Cardiac muscle cell (in vitro differentiated cells and primary cell): ENCODE measurements at regions not wholly inside any gene's neighbourhood (a gene's known extent, or its start where the extent isn't known, plus 50 kb on each side); places are given as distances from the start of the nearest gene placed in this dataset.
"Not testable (repeated sequence)": the region's sequence is repeated elsewhere in the genome, so short reads cannot be mapped to it uniquely, and the experiment has no call there.

Experiments
- DNase-seq, 2 donors: peaks; one replicate each; pipeline versions ENCODE4 v3.0.0 to v3.0.0-alpha.2; 2010 to 2017; ENCODE audit warnings: low read depth in 1 of 2, low spot score in 1 of 2
- H3K27ac ChIP-seq: fragments of 200-600 bp; sonication (generic); 2 replicates; pipeline ENCODE4 v1.5.1; 2016
- H3K27me3 ChIP-seq: fragments of 200-600 bp; sonication (generic); 2 replicates; pipeline ENCODE4 v1.6.0; 2016; ENCODE audit warnings: control low read depth
- H3K36me3 ChIP-seq: fragments of 200-600 bp; sonication (generic); 2 replicates; pipeline ENCODE4 v1.5.1; 2016; ENCODE audit warnings: control low read depth
- H3K4me1 ChIP-seq: fragments of 200-600 bp; sonication (generic); 2 replicates; pipeline ENCODE4 v1.8.1; 2017; ENCODE audit warnings: low read depth, mild to moderate bottlenecking, mixed run types
- H3K4me3 ChIP-seq: fragments of 200-600 bp; sonication (generic); 2 replicates; pipeline ENCODE4 v1.5.1; 2016; ENCODE audit warnings: mild to moderate bottlenecking
- H3K9me3 ChIP-seq: fragments of 200-600 bp; sonication (generic); 2 replicates; pipeline ENCODE4 v1.5.1; 2017; ENCODE audit warnings: low read depth, mild to moderate bottlenecking, control low read depth
- TF ChIP-seq, protein P1 (sequence below): IDR thresholded peaks from 2 replicates; pipeline ENCODE4 v1.5.1; 2012; ENCODE audit warnings: low read depth, mild to moderate bottlenecking, low read length

GRCh38 chr19:28541602-28542393, 671.2 kb downstream of the UQCRFS1 start:
- no peak for DNase-seq
- Histone ChIP-seq H3K27me3 (no peaks in the 10 kb centered on the region), H3K36me3 (no peaks in the 10 kb centered on the region), H3K9me3 (no peaks in the 10 kb centered on the region), H3K27ac (no peak overlapping the region), H3K4me3 (no peak overlapping the region), H3K4me1 (no peaks in the 10 kb centered on the region)
- TF ChIP-seq, protein P1, sequence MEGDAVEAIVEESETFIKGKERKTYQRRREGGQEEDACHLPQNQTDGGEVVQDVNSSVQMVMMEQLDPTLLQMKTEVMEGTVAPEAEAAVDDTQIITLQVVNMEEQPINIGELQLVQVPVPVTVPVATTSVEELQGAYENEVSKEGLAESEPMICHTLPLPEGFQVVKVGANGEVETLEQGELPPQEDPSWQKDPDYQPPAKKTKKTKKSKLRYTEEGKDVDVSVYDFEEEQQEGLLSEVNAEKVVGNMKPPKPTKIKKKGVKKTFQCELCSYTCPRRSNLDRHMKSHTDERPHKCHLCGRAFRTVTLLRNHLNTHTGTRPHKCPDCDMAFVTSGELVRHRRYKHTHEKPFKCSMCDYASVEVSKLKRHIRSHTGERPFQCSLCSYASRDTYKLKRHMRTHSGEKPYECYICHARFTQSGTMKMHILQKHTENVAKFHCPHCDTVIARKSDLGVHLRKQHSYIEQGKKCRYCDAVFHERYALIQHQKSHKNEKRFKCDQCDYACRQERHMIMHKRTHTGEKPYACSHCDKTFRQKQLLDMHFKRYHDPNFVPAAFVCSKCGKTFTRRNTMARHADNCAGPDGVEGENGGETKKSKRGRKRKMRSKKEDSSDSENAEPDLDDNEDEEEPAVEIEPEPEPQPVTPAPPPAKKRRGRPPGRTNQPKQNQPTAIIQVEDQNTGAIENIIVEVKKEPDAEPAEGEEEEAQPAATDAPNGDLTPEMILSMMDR = no peak

GRCh38 chr19:28541029-28541428, 671.9 kb downstream of the UQCRFS1 start:
- no peak for DNase-seq
- Histone ChIP-seq H3K27me3 (no peaks in the 10 kb centered on the region), H3K27ac (no peak overlapping the region), H3K4me1 (no peaks in the 10 kb centered on the region), H3K36me3 (no peaks in the 10 kb centered on the region), H3K4me3 (no peak overlapping the region), H3K9me3 (no peaks in the 10 kb centered on the region)
- TF ChIP-seq, protein P1 = no peak

DNA sequence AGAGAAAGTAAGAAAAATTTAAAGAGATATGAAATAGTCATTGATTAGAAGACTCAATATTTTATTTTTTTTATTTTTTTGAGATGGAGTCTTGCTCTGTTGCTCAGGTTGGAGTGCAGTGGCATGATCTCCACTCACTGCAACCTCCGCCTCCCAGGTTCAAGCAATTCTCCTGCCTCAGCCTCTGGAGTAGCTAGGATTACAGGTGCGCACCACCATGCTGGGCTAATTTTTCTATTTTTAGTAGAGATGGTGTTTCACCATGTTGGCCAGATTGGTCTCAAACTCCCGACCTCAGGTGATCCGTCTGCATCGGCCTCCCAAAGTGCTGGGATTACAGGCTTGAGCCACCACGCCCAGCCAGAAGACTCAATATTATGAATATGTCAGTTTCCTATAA, 672.6 kb downstream of the UQCRFS1 start:
- not testable (repeated sequence) for H3K27ac ChIP-seq, H3K27me3 ChIP-seq, H3K36me3 ChIP-seq, H3K4me3 ChIP-seq, H3K9me3 ChIP-seq, DNase-seq, H3K4me1 ChIP-seq

- Histone ChIP-seq H3K27me3 (no peaks in the 10 kb centered on the region), H3K4me1 (no peaks in the 10 kb centered on the region), H3K36me3 (no peaks in the 10 kb centered on the region), H3K9me3 (no peaks in the 10 kb centered on the region), H3K4me3 (no peak overlapping the region), H3K27ac (no peak overlapping the region)
- TF ChIP-seq, protein P1 = no peak
- no peak for DNase-seq
These were observed 673.2 kb downstream of the UQCRFS1 start for GRCh38 chr19:28539759-28540158.

DNA sequence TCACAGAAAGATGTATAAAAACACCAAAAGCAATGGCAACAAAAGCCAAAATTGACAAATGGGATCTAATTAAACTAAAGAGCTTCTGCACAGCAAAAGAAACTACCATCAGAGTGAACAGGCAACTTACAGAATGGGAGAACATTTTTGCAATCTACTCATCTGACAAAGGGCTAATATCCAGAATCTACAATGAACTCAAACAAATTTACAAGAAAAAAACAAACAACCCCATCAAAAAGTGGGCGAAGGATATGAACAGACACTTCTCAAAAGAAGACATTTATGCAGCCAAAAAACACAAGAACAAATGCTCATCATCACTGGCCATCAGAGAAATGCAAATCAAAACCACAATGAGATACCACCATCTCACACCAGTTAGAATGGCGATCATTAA, 674.4 kb downstream of the UQCRFS1 start:
- not testable (repeated sequence) for H3K4me3 ChIP-seq, H3K36me3 ChIP-seq, H3K27ac ChIP-seq, H3K4me1 ChIP-seq, H3K27me3 ChIP-seq, H3K9me3 ChIP-seq, DNase-seq

DNA sequence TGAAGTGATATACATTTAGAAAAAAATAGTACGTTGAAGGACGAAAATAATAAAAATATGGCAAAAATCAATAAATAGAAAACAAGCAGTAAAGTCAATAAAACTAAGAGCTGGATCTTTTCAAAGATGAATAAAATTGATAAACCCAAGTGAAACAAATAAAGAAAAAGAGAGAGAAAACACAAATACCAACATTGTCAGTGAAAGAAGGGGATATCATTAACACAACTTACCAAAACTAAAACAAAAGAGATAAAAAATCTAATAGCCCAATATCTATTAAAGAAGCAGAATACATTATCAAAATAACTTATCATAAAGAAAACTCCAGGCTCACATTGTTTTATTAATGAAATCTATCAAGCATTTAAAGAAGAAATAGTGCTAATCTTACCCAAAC, 675.1 kb downstream of the UQCRFS1 start:
- Histone ChIP-seq H3K4me3 (no peak overlapping the region), H3K27ac (no peak overlapping the region), H3K36me3 (no peaks in the 10 kb centered on the region), H3K27me3 (no peaks in the 10 kb centered on the region), H3K9me3 (no peaks in the 10 kb centered on the region), H3K4me1 (no peaks in the 10 kb centered on the region)
- TF ChIP-seq, protein P1 = no peak
- DNase-seq = no peak
